Ishikawa (cell line): ENCODE measurements at regions not wholly inside any gene's neighbourhood (a gene's known extent, or its start where the extent isn't known, plus 50 kb on each side); places are given as distances from the start of the nearest gene placed in this dataset.

Experiments used
- CREB1 ChIP-seq: IDR thresholded peaks from 2 replicates; pipeline ENCODE4 v1.6.1; 2012; ENCODE audit warnings: low read depth
- EP300 ChIP-seq: IDR thresholded peaks from 2 replicates; pipeline ENCODE4 v1.6.1; 2012; ENCODE audit warnings: borderline replicate concordance
- TAF1 ChIP-seq: IDR thresholded peaks from 2 replicates; pipeline ENCODE4 v1.6.1; 2012; ENCODE audit warnings: low read depth, mild to moderate bottlenecking
- YY1 ChIP-seq: IDR thresholded peaks from 2 replicates; pipeline ENCODE4 v1.6.1; 2012; ENCODE audit warnings: low read depth
- TF ChIP-seq, protein P1 (sequence below): IDR thresholded peaks from 2 replicates; pipeline ENCODE4 v1.6.1; 2012
- TF ChIP-seq, protein P2 (sequence below): IDR thresholded peaks from 2 replicates; pipeline ENCODE4 v1.6.1; 2012

DNA sequence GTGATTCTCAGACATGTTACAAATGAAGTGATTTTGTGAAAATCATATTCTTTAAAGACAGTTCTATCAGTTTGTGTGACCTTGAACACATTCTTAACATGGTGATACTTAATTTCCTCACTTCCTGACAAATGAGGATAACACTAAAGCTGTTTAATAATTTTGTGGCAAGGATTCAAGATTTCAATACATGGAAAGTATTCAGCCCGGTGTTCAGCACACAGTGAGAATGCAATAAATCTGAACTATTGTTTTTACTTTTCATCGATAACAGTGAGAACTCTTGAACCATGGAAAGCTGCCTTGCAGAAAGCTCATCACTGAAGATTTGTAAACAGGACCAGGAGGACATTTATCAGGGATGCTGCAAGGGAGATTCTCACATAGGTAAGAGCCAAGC is 57.1 kb upstream of the C5orf46 start:
- TF ChIP-seq YY1 (no peak), EP300 (no peak), CREB1 (no peak), TAF1 (no peak)
- TF ChIP-seq, protein P1, sequence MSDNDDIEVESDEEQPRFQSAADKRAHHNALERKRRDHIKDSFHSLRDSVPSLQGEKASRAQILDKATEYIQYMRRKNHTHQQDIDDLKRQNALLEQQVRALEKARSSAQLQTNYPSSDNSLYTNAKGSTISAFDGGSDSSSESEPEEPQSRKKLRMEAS = no peak
- TF ChIP-seq, protein P2, sequence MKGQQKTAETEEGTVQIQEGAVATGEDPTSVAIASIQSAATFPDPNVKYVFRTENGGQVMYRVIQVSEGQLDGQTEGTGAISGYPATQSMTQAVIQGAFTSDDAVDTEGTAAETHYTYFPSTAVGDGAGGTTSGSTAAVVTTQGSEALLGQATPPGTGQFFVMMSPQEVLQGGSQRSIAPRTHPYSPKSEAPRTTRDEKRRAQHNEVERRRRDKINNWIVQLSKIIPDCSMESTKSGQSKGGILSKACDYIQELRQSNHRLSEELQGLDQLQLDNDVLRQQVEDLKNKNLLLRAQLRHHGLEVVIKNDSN = no peak
